GM08714 (cell line): ENCODE measurements at regions not wholly inside any gene's neighbourhood (a gene's known extent, or its start where the extent isn't known, plus 50 kb on each side); places are given as distances from the start of the nearest gene placed in this dataset.

ENCODE experiments used
- H3K4me3 ChIP-seq: fragments of 200-500 bp; sonication (Bioruptor generic); 2 replicates; pipeline ENCODE4 v1.5.1; 2014; ENCODE audit warnings: mild to moderate bottlenecking, low read length, inconsistent platforms
- ZNF274 ChIP-seq: IDR thresholded peaks from 2 replicates; pipeline ENCODE4 v1.6.1; 2012; ENCODE audit warnings: mild to moderate bottlenecking, low read depth, low read length

DNA sequence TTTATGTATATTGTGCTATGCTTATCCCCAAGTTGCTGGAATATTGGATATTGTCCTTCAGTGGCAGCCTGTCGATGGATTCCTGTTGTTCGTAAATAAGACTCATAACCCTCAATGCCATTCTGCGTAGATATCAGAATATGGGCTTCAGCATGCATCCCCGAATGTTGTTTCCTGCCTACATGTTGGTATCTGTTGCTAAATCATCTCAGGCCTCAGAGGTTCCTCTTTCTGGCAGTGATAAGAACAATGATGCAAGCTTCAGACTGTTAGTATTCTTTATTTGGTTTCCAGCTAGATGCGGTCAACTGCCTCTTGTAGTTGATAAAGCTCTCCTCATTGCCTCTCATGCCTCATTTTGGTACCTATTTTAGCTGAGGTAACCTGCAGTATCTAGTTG is 2082.6 kb downstream of the MRPL39 start:
- TF ChIP-seq ZNF274: no peak
- no peak overlapping the region for H3K4me3 ChIP-seq

GRCh38 chr21:23522751-23523150 is 2084.5 kb downstream of the MRPL39 start:
- TF ChIP-seq ZNF274: no peak

DNA sequence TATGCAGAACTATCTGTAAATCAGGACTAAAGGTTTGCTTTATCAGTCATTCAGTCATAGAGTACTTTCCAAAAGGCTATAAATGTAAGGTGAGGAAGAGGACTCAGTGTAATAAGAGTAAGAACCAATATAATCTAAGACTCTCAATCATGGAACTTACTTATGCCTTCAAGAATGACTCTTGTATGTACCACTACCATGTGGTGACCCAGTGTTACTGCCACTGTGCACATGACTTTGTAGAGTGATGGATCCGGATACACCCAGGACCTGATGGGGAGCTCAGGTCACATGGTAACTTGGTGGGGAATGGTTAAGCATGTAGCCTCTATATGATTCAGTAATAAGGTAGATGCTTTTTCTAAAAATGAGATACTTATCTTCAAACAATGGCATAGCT is 2099.8 kb downstream of the MRPL39 start:
- no peak overlapping the region for H3K4me3 ChIP-seq
- TF ChIP-seq ZNF274: no peak

More at GRCh38 chr21:23522751-23523150, 2084.5 kb downstream of the MRPL39 start:
- H3K4me3 ChIP-seq: no peak overlapping the region

GRCh38 chr21:23496729-23497128 is 2110.6 kb downstream of the MRPL39 start:
- no peak for TF ChIP-seq ZNF274
- no peak overlapping the region for H3K4me3 ChIP-seq

DNA sequence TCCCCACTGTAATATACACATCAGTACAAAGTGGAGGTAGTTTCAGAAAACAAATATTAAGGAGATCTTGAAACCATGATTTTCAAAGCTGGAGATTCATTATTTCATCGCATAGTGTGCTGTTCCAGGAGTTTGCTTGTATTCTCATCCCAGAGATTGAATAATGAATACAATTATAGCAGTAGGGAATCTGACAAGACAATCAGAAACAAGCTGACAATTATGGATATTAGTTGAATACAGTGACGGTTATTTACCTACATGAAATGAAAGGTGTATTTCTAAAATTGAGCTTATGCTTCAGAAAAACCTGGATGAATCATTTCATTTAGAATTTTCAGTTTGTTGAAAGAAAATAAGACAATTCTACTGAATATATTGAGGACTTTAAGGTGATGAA is 2119.0 kb downstream of the MRPL39 start:
- TF ChIP-seq ZNF274: no peak

DNA sequence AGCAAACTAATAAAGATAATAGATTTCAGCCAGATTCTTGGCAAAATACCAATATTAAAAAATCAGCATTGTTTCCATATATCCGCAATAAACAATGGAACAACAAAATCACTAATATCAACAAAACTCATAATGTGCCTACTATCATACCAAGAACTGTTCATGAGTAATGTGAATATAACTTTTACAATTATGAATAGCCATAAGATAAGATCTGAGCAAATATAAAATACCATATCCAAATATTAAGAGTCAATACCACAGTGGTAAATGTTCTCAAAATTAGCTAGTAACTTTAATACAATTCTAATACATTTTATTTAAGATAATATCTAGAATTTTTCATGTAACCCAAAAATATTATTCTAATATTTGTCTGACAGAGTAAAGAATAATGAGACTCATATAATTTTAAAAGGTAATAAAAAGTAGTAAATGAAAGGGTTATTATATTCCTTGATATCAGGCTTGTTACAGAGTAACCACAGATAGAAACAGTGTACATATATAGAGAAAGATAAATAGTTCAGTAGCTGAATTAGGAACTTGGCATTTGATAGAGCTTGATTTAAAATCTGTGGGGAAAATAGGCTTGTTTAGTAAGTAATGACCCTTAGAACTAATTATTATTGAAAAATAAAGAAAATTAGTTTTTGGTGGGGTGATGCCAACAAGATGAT is 2126.6 kb downstream of the MRPL39 start:
- TF ChIP-seq ZNF274: no peak
- no peak overlapping the region for H3K4me3 ChIP-seq

More for the DNA sequence above, 2119.0 kb downstream of the MRPL39 start:
- no peak overlapping the region for H3K4me3 ChIP-seq

DNA sequence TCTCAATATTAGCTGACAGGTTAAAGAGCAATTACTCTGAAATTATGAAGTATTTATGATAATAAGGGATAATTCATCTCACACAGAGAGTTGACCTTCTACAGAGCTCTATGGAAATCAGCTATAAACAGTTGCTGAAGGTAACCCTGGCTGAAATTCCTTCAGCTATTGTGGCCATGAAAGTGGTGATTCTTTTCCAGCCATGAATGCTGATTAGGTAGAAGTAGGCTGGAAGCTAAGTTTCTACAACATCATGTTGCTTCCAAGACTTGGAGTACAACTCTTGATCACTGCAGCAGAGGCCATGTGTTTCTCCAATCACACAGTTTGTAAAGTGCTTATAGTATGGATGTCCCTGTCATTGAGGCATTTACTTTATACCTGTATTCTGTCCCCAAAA is 2128.9 kb downstream of the MRPL39 start:
- H3K4me3 ChIP-seq: no peak overlapping the region

DNA sequence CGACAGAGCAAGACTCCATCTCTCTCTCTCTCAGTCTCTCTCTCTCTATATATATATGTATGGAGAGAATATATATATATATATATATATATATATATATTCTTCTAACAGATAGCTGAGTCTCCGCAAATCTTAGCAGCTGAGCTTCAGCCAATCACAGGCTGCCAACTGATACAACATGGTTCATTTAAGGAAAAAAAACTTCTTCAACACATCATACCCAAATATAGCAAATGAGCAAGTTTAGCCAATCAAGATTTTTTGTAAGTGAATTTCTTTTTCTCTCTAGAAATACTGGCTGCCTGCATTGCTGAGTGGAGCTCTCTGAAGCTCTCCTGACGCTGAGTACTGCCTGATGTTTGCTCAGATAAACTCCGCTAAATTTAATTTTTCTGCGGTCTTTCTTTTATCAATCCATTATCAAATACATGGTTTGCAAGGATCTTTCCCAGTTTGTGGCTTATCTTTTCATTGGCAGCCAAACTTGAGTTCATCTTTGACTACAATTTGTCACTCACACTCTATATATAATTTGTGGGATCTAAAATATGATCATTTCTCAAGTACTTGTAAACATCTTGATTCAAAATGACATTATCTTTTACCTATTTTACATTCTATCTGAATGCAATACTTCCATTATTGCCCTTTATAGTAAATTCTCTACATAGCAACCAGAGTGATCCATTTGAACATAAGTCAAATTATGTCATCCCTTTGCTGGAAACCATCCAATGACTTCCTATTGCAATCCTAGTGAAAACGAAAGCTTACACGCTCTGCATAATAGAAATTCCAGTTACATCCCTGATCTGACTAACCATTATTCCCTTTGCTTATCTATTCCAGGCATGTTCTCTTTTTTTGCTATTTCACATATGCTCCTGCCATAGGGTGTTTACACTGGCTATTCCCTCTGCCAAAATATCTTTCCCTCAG is 2131.7 kb downstream of the MRPL39 start:
- no peak for TF ChIP-seq ZNF274
- H3K4me3 ChIP-seq: no peak overlapping the region

More for the DNA sequence above, 2128.9 kb downstream of the MRPL39 start:
- no peak for TF ChIP-seq ZNF274

- no peak overlapping the region for H3K4me3 ChIP-seq
- TF ChIP-seq ZNF274: no peak
Measured at GRCh38 chr21:23471877-23472276, 2135.4 kb downstream of the MRPL39 start.

GRCh38 chr21:23463365-23463764 is 2143.9 kb downstream of the MRPL39 start:
- H3K4me3 ChIP-seq: no peak overlapping the region
- TF ChIP-seq ZNF274: no peak

- no peak overlapping the region for H3K4me3 ChIP-seq
- no peak for TF ChIP-seq ZNF274
Measured at GRCh38 chr21:23455676-23456075, 2151.6 kb downstream of the MRPL39 start.

- H3K4me3 ChIP-seq: no peak overlapping the region
- no peak for TF ChIP-seq ZNF274
Measured at GRCh38 chr21:23452384-23453083, 2154.7 kb downstream of the MRPL39 start.

DNA sequence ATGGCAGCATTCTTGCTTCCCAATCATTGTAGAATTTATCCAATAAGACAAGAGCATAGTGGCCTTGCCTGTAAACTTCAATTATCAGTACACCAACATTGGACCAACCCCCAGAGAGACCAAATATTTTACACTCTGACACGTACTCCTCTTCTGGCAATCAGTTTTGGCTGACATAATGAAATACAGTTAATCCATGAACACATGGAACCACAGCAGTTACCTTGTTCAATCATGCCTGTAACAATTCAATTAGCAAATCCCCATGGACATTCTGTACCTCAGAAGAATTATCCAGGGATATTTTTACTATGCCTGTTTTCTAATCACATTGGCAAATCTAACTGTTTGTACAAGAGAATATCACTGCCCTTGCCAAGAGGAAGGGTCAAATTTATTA is 2162.0 kb downstream of the MRPL39 start:
- TF ChIP-seq ZNF274: no peak
- H3K4me3 ChIP-seq: no peak overlapping the region

GRCh38 chr21:23438081-23438480 is 2169.2 kb downstream of the MRPL39 start:
- no peak overlapping the region for H3K4me3 ChIP-seq
- TF ChIP-seq ZNF274: no peak
